T1000 (cell line): ENCODE measurements at regions not wholly inside any gene's neighbourhood (a gene's known extent, or its start where the extent isn't known, plus 50 kb on each side); places are given as distances from the start of the nearest gene placed in this dataset.
"Not testable (repeated sequence)": the region's sequence is repeated elsewhere in the genome, so short reads cannot be mapped to it uniquely, and the experiment has no call there.

ENCODE experiments used
- DNase-seq: peaks from one replicate; lab custom pipeline; 2025; ENCODE audit warnings: mixed read lengths; lab: John Stamatoyannopoulos, UW

GRCh38 chr22:33142282-33143055 lies 84.3 kb upstream of the SYN3 start:
- no peak for DNase-seq

GRCh38 chr22:33139937-33140336 lies 81.8 kb upstream of the SYN3 start:
- DNase-seq: no peak

GRCh38 chr22:33138333-33138732 lies 80.2 kb upstream of the SYN3 start:
- DNase-seq: not testable (repeated sequence)

GRCh38 chr22:33130473-33130872 lies 72.3 kb upstream of the SYN3 start:
- DNase-seq: no peak

- DNase-seq: no peak
Observed at GRCh38 chr22:33129621-33130020, 71.4 kb upstream of the SYN3 start.

GRCh38 chr22:33126881-33127280 lies 68.7 kb upstream of the SYN3 start:
- DNase-seq: no peak

GRCh38 chr22:33124471-33124870 lies 66.3 kb upstream of the SYN3 start:
- DNase-seq: no peak

GRCh38 chr22:33122439-33122838 lies 64.3 kb upstream of the SYN3 start:
- DNase-seq: not testable (repeated sequence)

GRCh38 chr22:33119044-33119443 lies 60.9 kb upstream of the SYN3 start:
- DNase-seq: no peak

GRCh38 chr22:33117821-33118220 lies 59.6 kb upstream of the SYN3 start:
- DNase-seq: no peak

GRCh38 chr22:33116841-33117547 lies 58.8 kb upstream of the SYN3 start:
- no peak for DNase-seq

GRCh38 chr22:33114565-33114964 lies 56.4 kb upstream of the SYN3 start:
- no peak for DNase-seq

GRCh38 chr22:33112580-33112979 lies 54.4 kb upstream of the SYN3 start:
- no peak for DNase-seq

- no peak for DNase-seq
Observed at GRCh38 chr22:33111491-33111890, 53.3 kb upstream of the SYN3 start.

- DNase-seq: no peak
Observed at GRCh38 chr22:33110562-33111163, 52.5 kb upstream of the SYN3 start.

- no peak for DNase-seq
Observed at GRCh38 chr22:33109514-33110430, 51.6 kb upstream of the SYN3 start.

GRCh38 chr22:33108037-33108436 lies 49.9 kb upstream of the SYN3 start:
- DNase-seq: no peak
